ENCODE measurements at regions not wholly inside any gene's neighbourhood (a gene's known extent, or its start where the extent isn't known, plus 50 kb on each side); places are given as distances from the start of the nearest gene placed in this dataset.

GRCh38 chr4:56206258-56206657, 181.0 kb downstream of the AASDH start:
- TF ChIP-seq CEBPB (IDR thresholded peaks at IDR 0.05; ENCODE audit: low read depth) (no peak), POLR2A (IDR thresholded peaks at IDR 0.05; ENCODE audit: borderline replicate concordance, extremely low read depth, insufficient read depth, insufficient read length) (no peak), RAD21 (IDR thresholded peaks at IDR 0.05; ENCODE audit: low read depth) (no peak), ZNF274 (IDR thresholded peaks at IDR 0.05; ENCODE audit: low read depth, low read length) (no peak), MAX (IDR thresholded peaks at IDR 0.05) (no peak), EZH2 (IDR thresholded peaks at IDR 0.05) (no peak), SP1 (IDR thresholded peaks at IDR 0.05; ENCODE audit: low read depth) (no peak), EGR1 (IDR thresholded peaks at IDR 0.05; ENCODE audit: low read depth) (no peak), POLR2AphosphoS5 (IDR thresholded peaks at IDR 0.05; ENCODE audit: low read depth, low read length) (no peak), TCF7L2 (IDR thresholded peaks at IDR 0.05; ENCODE audit: borderline replicate concordance, extremely low read depth, insufficient read depth, insufficient read length) (no peak), SRF (IDR thresholded peaks at IDR 0.05; ENCODE audit: low read depth) (no peak)
- TF ChIP-seq, protein P1, sequence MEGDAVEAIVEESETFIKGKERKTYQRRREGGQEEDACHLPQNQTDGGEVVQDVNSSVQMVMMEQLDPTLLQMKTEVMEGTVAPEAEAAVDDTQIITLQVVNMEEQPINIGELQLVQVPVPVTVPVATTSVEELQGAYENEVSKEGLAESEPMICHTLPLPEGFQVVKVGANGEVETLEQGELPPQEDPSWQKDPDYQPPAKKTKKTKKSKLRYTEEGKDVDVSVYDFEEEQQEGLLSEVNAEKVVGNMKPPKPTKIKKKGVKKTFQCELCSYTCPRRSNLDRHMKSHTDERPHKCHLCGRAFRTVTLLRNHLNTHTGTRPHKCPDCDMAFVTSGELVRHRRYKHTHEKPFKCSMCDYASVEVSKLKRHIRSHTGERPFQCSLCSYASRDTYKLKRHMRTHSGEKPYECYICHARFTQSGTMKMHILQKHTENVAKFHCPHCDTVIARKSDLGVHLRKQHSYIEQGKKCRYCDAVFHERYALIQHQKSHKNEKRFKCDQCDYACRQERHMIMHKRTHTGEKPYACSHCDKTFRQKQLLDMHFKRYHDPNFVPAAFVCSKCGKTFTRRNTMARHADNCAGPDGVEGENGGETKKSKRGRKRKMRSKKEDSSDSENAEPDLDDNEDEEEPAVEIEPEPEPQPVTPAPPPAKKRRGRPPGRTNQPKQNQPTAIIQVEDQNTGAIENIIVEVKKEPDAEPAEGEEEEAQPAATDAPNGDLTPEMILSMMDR (IDR thresholded peaks at IDR 0.05 in 2 of 3, conservative IDR thresholded peaks at IDR 0.05 in 1 of 3; ENCODE audit: borderline replicate concordance in 1 of 3, insufficient read depth in 1 of 3, low read depth in 2 of 3, low read length in 2 of 3), result no peak

Data from HCT116 (cell line).